Endothelial cell of umbilical vein (primary cell): ENCODE measurements at regions not wholly inside any gene's neighbourhood (a gene's known extent, or its start where the extent isn't known, plus 50 kb on each side); places are given as distances from the start of the nearest gene placed in this dataset.

Source experiments
- BruUV-seq: library from RNA; stranded (reverse); fragments of 400-500 nt; replicated peaks from 2 replicates; lab custom pipeline; 2021; lab: Mats Ljungman, UMichigan
- CTCF ChIA-PET: fragments of 300-600, 350-600 bp; sonication (Branson Sonifier 250); formaldehyde crosslinking; loops from one replicate; lab custom pipeline; 2021; ENCODE audit warnings: antibody characterized with exemption, inconsistent platforms; lab: Charles Lee
- POLR2A ChIA-PET: fragments of 300-600, 350-600 bp; sonication (Branson Sonifier 250); formaldehyde crosslinking; loops from one replicate; lab custom pipeline; 2021; ENCODE audit warnings: antibody characterized with exemption, inconsistent platforms; lab: Charles Lee
- DNase-seq: peaks from one replicate; pipeline ENCODE4 v3.0.0-alpha.2; 2011; ENCODE audit warnings: low read depth, low spot score
- FAIRE-seq: peaks from 2 replicates; lab custom pipeline; 2011; peaks lifted over from hg19 to GRCh38; lab: Jason Lieb, UNC
- H2AFZ ChIP-seq: 2 replicates; pipeline ENCODE4 v1.6.0; 2012; ENCODE audit warnings: low read depth, low read length, control low read depth, inconsistent platforms
- H3K27ac ChIP-seq: 2 replicates; pipeline ENCODE4 v1.5.1; 2011; ENCODE audit warnings: low read depth, mild to moderate bottlenecking, control low read depth, low read length, moderate library complexity; ENCODE audit not compliant: insufficient read depth
- H3K27me3 ChIP-seq, 2 experiments: 2 replicates each; pipeline versions ENCODE4 v1.6.0 to v1.6.1; 2011; ENCODE audit warnings: low read length in 2 of 2, mixed read lengths in 1 of 2; ENCODE audit not compliant: control insufficient read depth in 2 of 2, insufficient read depth in 2 of 2
- H3K36me3 ChIP-seq, 2 experiments: 2 replicates in 1 of 2; 3 replicates in 1 of 2; pipeline ENCODE4 v1.5.1; 2011; ENCODE audit warnings: low read length in 2 of 2, mild to moderate bottlenecking in 1 of 2, moderate library complexity in 1 of 2; ENCODE audit not compliant: control insufficient read depth in 2 of 2, insufficient read depth in 2 of 2; ENCODE audit errors: extremely low read depth in 1 of 2
- H3K4me1 ChIP-seq: 3 replicates; pipeline ENCODE4 v1.5.1; 2011; ENCODE audit warnings: mild to moderate bottlenecking, low read length; ENCODE audit not compliant: control insufficient read depth, insufficient read depth; ENCODE audit errors: extremely low read depth
- H3K4me2 ChIP-seq: 2 replicates; pipeline ENCODE4 v1.6.1; 2011; ENCODE audit warnings: low read length, control low read depth, mixed read lengths; ENCODE audit not compliant: insufficient read depth
- H3K4me3 ChIP-seq, 3 experiments: fragments of 200-600 bp in 1 of 3; sonication (generic), shearing (Covaris generic) in 1 of 3; replicated peaks in 1 of 3; 2 replicates each; pipeline ENCODE4 v1.5.1; 2011 to 2016; ENCODE audit warnings: control low read depth in 3 of 3, low read length in 3 of 3, mild to moderate bottlenecking in 2 of 3, inconsistent platforms in 1 of 3, low read depth in 1 of 3, moderate library complexity in 1 of 3; ENCODE audit not compliant: insufficient read depth in 1 of 3
- H3K79me2 ChIP-seq: 2 replicates; pipeline ENCODE4 v1.6.0; 2012; ENCODE audit warnings: low read length, inconsistent platforms; ENCODE audit not compliant: control insufficient read depth, insufficient read depth
- H3K9ac ChIP-seq: replicated peaks from 2 replicates; pipeline ENCODE3; 2011; ENCODE audit warnings: low read length, control low read depth; ENCODE audit not compliant: insufficient read depth; ENCODE audit errors: extremely low read depth
- H3K9me1 ChIP-seq: replicated peaks from 3 replicates; pipeline ENCODE4 v1.6.0; 2011; ENCODE audit warnings: mild to moderate bottlenecking, low read length; ENCODE audit not compliant: control insufficient read depth, insufficient read depth; ENCODE audit errors: extremely low read depth
- H3K9me3 ChIP-seq: replicated peaks from 2 replicates; pipeline ENCODE4 v1.5.1; 2012; ENCODE audit warnings: low read length, inconsistent platforms; ENCODE audit not compliant: control insufficient read depth, insufficient read depth
- H4K20me1 ChIP-seq: replicated peaks from 2 replicates; pipeline ENCODE3; 2011; ENCODE audit warnings: mild to moderate bottlenecking, low read length; ENCODE audit not compliant: control insufficient read depth, insufficient read depth; ENCODE audit errors: extremely low read depth
- CTCF ChIP-seq, 2 donors: IDR thresholded peaks; 1 replicate in 1 of 2; 2 replicates in 1 of 2; pipeline ENCODE4 v1.5.1; 2011; ENCODE audit warnings: low read length in 2 of 2, mild to moderate bottlenecking in 2 of 2, moderate library complexity in 2 of 2, control low read depth in 1 of 2, inconsistent platforms in 1 of 2, low read depth in 1 of 2; ENCODE audit not compliant: insufficient read depth in 1 of 2; ENCODE audit errors: extremely low read depth in 1 of 2
- EZH2 ChIP-seq: IDR thresholded peaks from 2 replicates; pipeline ENCODE4 v1.6.1; 2012; ENCODE audit warnings: borderline replicate concordance, low read depth, mild to moderate bottlenecking, moderate library complexity, low read length, inconsistent platforms; ENCODE audit not compliant: severe bottlenecking
- FOS ChIP-seq: IDR thresholded peaks from 2 replicates; pipeline ENCODE4 v1.6.1; 2011; ENCODE audit warnings: mild to moderate bottlenecking, low read length, moderate library complexity, borderline replicate concordance; ENCODE audit not compliant: insufficient read depth
- GATA2 ChIP-seq: IDR thresholded peaks from 2 replicates; pipeline ENCODE4 v1.7.0; 2011; ENCODE audit warnings: low read depth, mild to moderate bottlenecking, moderate library complexity, mixed read lengths, low read length; ENCODE audit not compliant: insufficient read length, insufficient read depth
- JUN ChIP-seq: IDR thresholded peaks from 2 replicates; pipeline ENCODE4 v1.6.1; 2011; ENCODE audit warnings: borderline replicate concordance, low read depth; ENCODE audit not compliant: insufficient read length, insufficient read depth
- MAX ChIP-seq: IDR thresholded peaks from 2 replicates; pipeline ENCODE4 v1.6.1; 2011; ENCODE audit not compliant: insufficient read depth, insufficient read length
- MYC ChIP-seq: IDR thresholded peaks from one replicate; pipeline ENCODE4 v1.6.1; 2011; ENCODE audit warnings: mild to moderate bottlenecking, low read depth, low read length
- POLR2A ChIP-seq: IDR thresholded peaks from 2 replicates; pipeline ENCODE4 v1.6.1; 2012; ENCODE audit warnings: low read depth, mild to moderate bottlenecking, control low read depth, low read length
- POLR2AphosphoS5 ChIP-seq: IDR thresholded peaks from 2 replicates; pipeline ENCODE4 v1.6.1; 2012; ENCODE audit warnings: low read depth, mild to moderate bottlenecking, control low read depth, low read length, moderate library complexity; ENCODE audit not compliant: insufficient read depth
- dilution Hi-C: fragments of 300-500 bp; cut with MboI; formaldehyde crosslinking; loops from one replicate; pipeline ENCODE4 v1.15.0; 2019; ENCODE audit warnings: low sequenced_read_pairs; ENCODE audit not compliant: extremely low pct_ligation_motif_present
- intact Hi-C: fragments of 100-400 bp; cut with micrococcal nuclease; formaldehyde crosslinking; loops from one replicate; pipeline ENCODE4 v1.10.0; 2022

- Histone ChIP-seq H3K36me3 (no peaks in the 10 kb centered on the region), H3K4me3 (no peak overlapping the region), H3K79me2 (no peaks in the 10 kb centered on the region), H3K27me3 (no peaks in the 10 kb centered on the region), H4K20me1 (no peaks in the 10 kb centered on the region), H3K9ac (no peak overlapping the region), H3K4me1 (no peaks in the 10 kb centered on the region), H3K4me2 (no peak overlapping the region), H2AFZ (no peak overlapping the region), H3K9me3 (no peaks in the 10 kb centered on the region), H3K27ac (no peak overlapping the region), H3K9me1 (no peaks in the 10 kb centered on the region)
- intact Hi-C loops, result loop anchor here (2.0 kb wide), 1 partner anchor 161 kb away; no protein-coding TSS in a partner anchor
- no peak for TF ChIP-seq POLR2A
- TF ChIP-seq MAX, result no peak
- TF ChIP-seq EZH2, result no peak
- TF ChIP-seq JUN, result no peak
- TF ChIP-seq CTCF (IDR thresholded peaks at IDR 0.05; ENCODE audit: extremely low read depth in 1 of 2, insufficient read depth in 1 of 2, low read depth in 1 of 2, low read length in 2 of 2), result peak in 1 of 2 donors; percentile 58
- no peak for TF ChIP-seq FOS
- FAIRE-seq (no peak), DNase-seq (no peak)
- POLR2A ChIA-PET, result no interaction called here
- CTCF ChIA-PET, result no interaction called here
- dilution Hi-C loops, result no loop called here
- no TSS peak for BruUV-seq
Observed at GRCh38 chr2:122136056-122136455, 380.6 kb downstream of the TSN start.

- DNase-seq (no peak), FAIRE-seq (no peak)
- H3K4me1 ChIP-seq, result no peaks in the 10 kb centered on the region
- H3K27ac ChIP-seq, result no peak overlapping the region
- intact Hi-C loops, result no loop called here
- H3K4me3 ChIP-seq, result no peak overlapping the region
- H4K20me1 ChIP-seq, result no peaks in the 10 kb centered on the region
- H3K36me3 ChIP-seq, result no peaks in the 10 kb centered on the region
- no peak overlapping the region for H3K9ac ChIP-seq
- no peaks in the 10 kb centered on the region for H3K27me3 ChIP-seq
- H3K79me2 ChIP-seq, result no peaks in the 10 kb centered on the region
- POLR2A ChIA-PET, result no interaction called here
- TF ChIP-seq CTCF (IDR thresholded peaks at IDR 0.05; ENCODE audit: extremely low read depth in 1 of 2, insufficient read depth in 1 of 2, low read depth in 1 of 2, low read length in 2 of 2) (no peak), MAX (no peak), MYC (no peak), POLR2A (no peak), JUN (no peak), EZH2 (no peak), GATA2 (no peak), FOS (no peak), POLR2AphosphoS5 (no peak)
- dilution Hi-C loops, result no loop called here
- H2AFZ ChIP-seq, result no peak overlapping the region
- CTCF ChIA-PET, result no interaction called here
- BruUV-seq, result no TSS peak
- no peaks in the 10 kb centered on the region for H3K9me1 ChIP-seq
- no peaks in the 10 kb centered on the region for H3K9me3 ChIP-seq
- no peak overlapping the region for H3K4me2 ChIP-seq
Observed at GRCh38 chr2:122138561-122138960, 383.1 kb downstream of the TSN start.
